NCI-H2107 treated with DMSO at 0.1 percent for 48 hours (cell line): ENCODE measurements at regions not wholly inside any gene's neighbourhood (a gene's known extent, or its start where the extent isn't known, plus 50 kb on each side); places are given as distances from the start of the nearest gene placed in this dataset.

Experiments
- DNase-seq: peaks from one replicate; lab custom pipeline; 2025; ENCODE audit not compliant: unreplicated experiment; lab: John Stamatoyannopoulos, UW

DNA sequence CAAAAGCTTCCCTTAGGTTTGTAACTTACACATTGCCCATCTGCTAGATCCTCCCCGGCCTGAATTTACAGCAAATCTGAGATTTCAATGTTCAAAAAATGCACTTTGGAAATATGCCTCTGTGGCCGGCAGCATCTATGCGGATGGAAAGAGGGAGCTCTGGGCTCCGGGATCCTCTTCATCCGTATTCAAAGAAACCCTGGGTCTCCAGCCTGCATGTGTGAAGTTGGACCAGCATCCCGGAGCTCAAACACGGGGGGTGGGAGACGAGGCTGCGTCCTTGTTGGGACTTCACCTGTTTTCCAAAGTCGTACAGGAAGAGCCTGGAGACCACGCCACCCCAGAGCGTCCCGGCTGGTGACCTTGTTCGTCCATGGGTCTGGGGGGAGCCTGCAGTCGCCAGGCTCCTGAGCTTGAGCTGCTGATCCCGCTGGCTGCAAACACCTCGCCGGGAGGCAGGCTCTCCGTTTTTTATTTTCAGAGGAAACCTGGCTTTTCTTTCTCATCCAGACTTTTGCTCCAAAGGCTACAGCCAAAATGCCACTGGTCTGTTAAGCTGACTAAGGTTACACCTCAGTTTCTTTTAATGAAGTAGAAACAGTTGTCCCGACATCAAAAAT lies 77.4 kb downstream of the PTGR3 start:
- no peak for DNase-seq

- DNase-seq, result no peak
Observed at GRCh38 chr18:75130591-75131328, 78.2 kb downstream of the PTGR3 start.

GRCh38 chr18:75129717-75130477 lies 79.0 kb downstream of the PTGR3 start:
- no peak for DNase-seq

GRCh38 chr18:75128911-75129716 lies 79.8 kb downstream of the PTGR3 start:
- DNase-seq, result no peak

- DNase-seq, result no peak
Observed at GRCh38 chr18:75128051-75128605, 80.8 kb downstream of the PTGR3 start.

- no peak for DNase-seq
Observed at GRCh38 chr18:75127143-75128021, 81.6 kb downstream of the PTGR3 start.

DNA sequence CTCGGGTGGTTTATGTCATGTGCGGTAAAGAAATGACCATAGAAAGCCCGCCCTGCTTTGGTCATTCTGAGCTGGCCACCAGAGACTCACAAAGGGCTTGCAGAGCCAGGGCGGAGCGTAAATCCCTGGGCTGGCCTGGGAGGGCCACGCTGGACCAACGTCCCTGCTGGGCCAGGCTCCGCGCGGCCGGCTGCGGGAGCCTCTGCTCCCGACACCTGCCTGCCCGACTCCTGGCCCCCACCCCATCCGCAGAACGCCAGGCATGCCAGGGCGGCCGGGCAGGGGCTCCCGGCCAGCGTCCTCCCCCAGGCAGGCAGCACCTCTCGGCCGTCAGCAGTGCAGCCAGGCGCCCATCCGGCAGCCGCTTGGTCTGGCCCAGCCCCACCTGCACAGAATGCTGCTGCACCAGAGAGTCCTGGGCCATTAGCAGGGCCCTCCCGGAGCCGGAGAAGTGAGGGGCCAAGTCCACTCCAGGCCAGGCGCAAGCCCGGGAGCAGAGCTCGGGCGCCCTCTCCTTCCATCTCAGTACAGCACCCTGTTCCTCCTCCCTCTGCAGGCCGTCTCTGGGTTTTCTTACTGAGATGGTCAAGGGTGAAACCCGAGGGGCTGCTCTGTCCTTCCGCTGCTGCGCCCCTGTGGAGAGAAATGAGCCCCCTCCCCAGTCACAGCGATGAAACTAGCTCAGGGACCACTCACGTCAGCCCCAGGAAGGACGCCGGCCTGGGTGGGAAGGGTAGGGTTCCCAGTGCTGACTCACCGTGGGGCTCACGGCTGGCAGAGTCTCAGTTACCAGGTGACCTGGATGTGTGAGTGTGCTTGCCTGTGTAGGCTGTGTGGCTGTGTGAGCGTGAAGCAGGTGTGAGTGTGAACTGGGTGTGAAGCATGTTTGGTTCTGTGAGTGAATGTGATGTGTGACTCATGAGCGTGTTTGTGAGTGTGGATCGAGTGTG lies 83.3 kb downstream of the PTGR3 start:
- DNase-seq, result no peak

DNA sequence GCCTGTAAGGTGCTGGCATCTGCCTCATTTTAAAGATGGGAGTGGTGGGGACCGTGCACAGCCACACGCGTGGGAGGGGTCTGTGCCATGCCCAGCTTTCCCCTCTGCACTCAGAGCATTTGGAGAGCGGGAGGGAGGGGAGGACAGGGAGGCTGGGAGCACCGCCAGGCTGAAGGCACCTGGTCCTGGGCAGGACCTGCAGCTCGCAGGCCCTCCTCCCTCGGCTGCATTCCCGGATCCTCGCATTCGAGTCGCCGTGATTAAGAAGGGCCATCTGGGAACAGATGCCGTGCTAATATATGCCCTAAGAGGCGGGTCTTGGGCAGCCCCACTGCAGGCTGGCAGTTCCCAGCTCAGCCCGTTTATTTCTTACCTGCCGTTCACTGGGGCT lies 84.0 kb downstream of the PTGR3 start:
- no peak for DNase-seq

DNA sequence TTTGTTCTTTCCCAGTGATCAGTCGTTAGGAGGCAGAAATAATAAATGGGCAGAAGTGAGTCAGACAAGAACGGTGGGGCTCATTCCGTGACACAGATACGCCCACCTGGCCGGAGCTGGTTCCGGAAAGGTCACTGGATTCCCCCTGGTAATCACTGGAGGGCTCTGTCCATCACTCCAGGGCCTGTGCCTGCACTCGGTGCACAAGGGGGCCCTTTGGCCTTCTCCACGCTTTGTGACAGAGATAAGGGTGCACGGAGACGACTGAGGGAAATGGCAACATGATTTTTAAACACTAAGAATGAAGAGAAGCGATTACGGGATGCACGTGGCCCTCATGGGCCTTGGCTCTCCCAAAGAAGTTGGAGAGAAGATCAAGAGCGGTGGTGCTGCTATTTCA lies 84.4 kb downstream of the PTGR3 start:
- DNase-seq, result no peak

- DNase-seq, result peak; percentile 40
Observed at GRCh38 chr18:75123113-75123512, 85.8 kb downstream of the PTGR3 start.

- DNase-seq, result no peak
Observed at GRCh38 chr18:75122334-75122958, 86.5 kb downstream of the PTGR3 start.

GRCh38 chr18:75121266-75121665 lies 87.7 kb downstream of the PTGR3 start:
- no peak for DNase-seq

- no peak for DNase-seq
Observed at GRCh38 chr18:75120521-75120920, 88.4 kb downstream of the PTGR3 start.

GRCh38 chr18:75116809-75117208 lies 92.1 kb downstream of the PTGR3 start:
- no peak for DNase-seq

DNA sequence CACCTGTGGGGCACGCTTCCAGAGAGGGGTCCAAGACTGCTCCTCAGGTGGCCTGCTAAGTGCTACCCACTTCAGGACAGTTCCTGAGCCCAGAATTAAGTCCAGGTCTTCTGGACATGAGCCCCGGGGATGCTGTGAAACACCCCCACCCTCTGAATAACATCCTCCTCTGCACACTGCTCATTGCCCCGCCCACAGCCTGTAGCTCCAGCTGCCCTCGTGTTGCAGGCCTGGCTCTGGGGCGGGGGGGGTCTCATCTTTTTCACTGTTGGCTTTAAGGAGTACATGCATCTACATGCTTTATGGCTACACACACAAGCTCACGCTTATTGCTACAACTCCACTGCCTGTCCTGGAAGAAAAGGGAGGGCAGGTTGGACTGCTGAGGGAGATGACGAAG lies 92.8 kb downstream of the PTGR3 start:
- DNase-seq, result no peak

DNA sequence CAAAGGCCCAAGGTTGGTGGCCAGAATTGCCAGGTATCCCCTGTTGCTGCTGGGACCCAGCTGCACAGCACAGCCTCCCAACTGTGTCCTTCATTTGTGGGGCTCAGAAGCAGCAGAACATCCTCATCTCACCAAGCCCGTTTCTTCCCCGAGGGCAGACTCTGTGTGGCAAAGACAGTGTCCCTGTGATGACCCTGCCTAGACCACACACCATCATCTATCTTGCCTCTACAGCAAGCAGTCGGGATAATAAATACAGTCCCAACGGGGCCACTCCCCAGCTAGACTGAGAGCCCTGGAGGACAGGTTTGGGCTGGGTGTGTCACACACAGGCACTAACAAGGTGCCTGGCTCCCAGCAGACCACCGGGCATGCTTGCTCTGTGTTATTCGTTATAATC lies 93.4 kb downstream of the PTGR3 start:
- DNase-seq, result no peak
